H1 (cell line): ENCODE measurements at regions not wholly inside any gene's neighbourhood (a gene's known extent, or its start where the extent isn't known, plus 50 kb on each side); places are given as distances from the start of the nearest gene placed in this dataset.

Source experiments
- ATF3 ChIP-seq: IDR thresholded peaks from 2 replicates; pipeline ENCODE4 v1.6.1; 2011; ENCODE audit warnings: low read depth, mild to moderate bottlenecking, low read length; ENCODE audit not compliant: insufficient read depth
- BCL11A ChIP-seq, 2 experiments: IDR thresholded peaks; one replicate each; pipeline ENCODE4 v1.6.1; 2011; ENCODE audit warnings: low read depth in 2 of 2, low read length in 2 of 2, mild to moderate bottlenecking in 2 of 2
- CBX5 ChIP-seq: fragments of 300-800, 300-1000 bp; sonication (generic); IDR thresholded peaks from 2 replicates; pipeline ENCODE4 v1.7.1; 2016; ENCODE audit warnings: antibody characterized with exemption, low read length, low read depth
- CEBPB ChIP-seq: IDR thresholded peaks from 2 replicates; pipeline ENCODE4 v1.6.1; 2012; ENCODE audit warnings: low read depth, low read length
- CHD2 ChIP-seq: IDR thresholded peaks from 2 replicates; pipeline ENCODE4 v1.6.1; 2012; ENCODE audit warnings: low read length, improper control_type of control experiment
- CTCF ChIP-seq, 3 experiments: IDR thresholded peaks; 1 replicate in 2 of 3; 2 replicates in 1 of 3; pipeline versions ENCODE4 v1.5.1 to v1.6.1; 2011; ENCODE audit warnings: low read length in 3 of 3, mild to moderate bottlenecking in 3 of 3, inconsistent platforms in 2 of 3, low read depth in 1 of 3, moderate library complexity in 1 of 3; ENCODE audit not compliant: insufficient read depth in 1 of 3; ENCODE audit errors: control extremely low read depth in 1 of 3
- EP300 ChIP-seq, 2 experiments: IDR thresholded peaks; 1 replicate in 1 of 2; 2 replicates in 1 of 2; pipeline ENCODE4 v1.6.1; 2011 to 2012; ENCODE audit warnings: low read depth in 2 of 2, low read length in 2 of 2, mild to moderate bottlenecking in 2 of 2, borderline replicate concordance in 1 of 2, inconsistent platforms in 1 of 2, moderate library complexity in 1 of 2
- EZH2 ChIP-seq: fragments of 200-600 bp; sonication (generic); IDR thresholded peaks from 2 replicates; pipeline ENCODE4 v1.7.1; 2012; ENCODE audit warnings: low read depth, mild to moderate bottlenecking, moderate library complexity, low read length, inconsistent platforms; ENCODE audit not compliant: severe bottlenecking
- FOSL1 ChIP-seq: IDR thresholded peaks from 2 replicates; pipeline ENCODE4 v1.6.1; 2011; ENCODE audit warnings: mild to moderate bottlenecking, low read depth, low read length, moderate library complexity; ENCODE audit not compliant: insufficient read depth
- POLR2A ChIP-seq, 2 experiments: IDR thresholded peaks; 1 replicate in 1 of 2; 2 replicates in 1 of 2; pipeline ENCODE4 v1.6.1; 2011; ENCODE audit warnings: low read depth in 2 of 2, low read length in 2 of 2, mild to moderate bottlenecking in 2 of 2; ENCODE audit errors: control extremely low read depth in 1 of 2
- POLR2AphosphoS5 ChIP-seq: IDR thresholded peaks from 2 replicates; pipeline ENCODE4 v1.6.1; 2011; ENCODE audit warnings: low read depth, low read length
- RAD21 ChIP-seq, 2 experiments: IDR thresholded peaks in 1 of 2; conservative IDR thresholded peaks in 1 of 2; 2 replicates each; pipeline ENCODE4 v1.6.1; 2011; ENCODE audit warnings: low read depth in 2 of 2, low read length in 2 of 2, improper control_type of control experiment in 1 of 2, inconsistent platforms in 1 of 2, mild to moderate bottlenecking in 1 of 2, moderate library complexity in 1 of 2
- YY1 ChIP-seq: IDR thresholded peaks from 2 replicates; pipeline ENCODE4 v1.6.1; 2011; ENCODE audit warnings: low read depth, mild to moderate bottlenecking, low read length

- TF ChIP-seq EZH2 (no peak), CEBPB (no peak), CTCF (IDR thresholded peaks at IDR 0.05; ENCODE audit: control extremely low read depth in 1 of 3, insufficient read depth in 1 of 3, low read depth in 1 of 3, low read length in 3 of 3) (no peak), POLR2A (IDR thresholded peaks at IDR 0.05; ENCODE audit: control extremely low read depth in 1 of 2, low read depth in 2 of 2, low read length in 2 of 2) (no peak), FOSL1 (no peak), POLR2AphosphoS5 (no peak), RAD21 (IDR thresholded peaks at IDR 0.05 in 1 of 2, conservative IDR thresholded peaks at IDR 0.05 in 1 of 2; ENCODE audit: low read depth in 2 of 2, low read length in 2 of 2) (no peak), EP300 (IDR thresholded peaks at IDR 0.05; ENCODE audit: borderline replicate concordance in 1 of 2, low read depth in 2 of 2, low read length in 2 of 2) (no peak), BCL11A (IDR thresholded peaks at IDR 0.05; ENCODE audit: low read depth in 2 of 2, low read length in 2 of 2) (no peak), CBX5 (no peak), CHD2 (no peak), YY1 (no peak), ATF3 (no peak)
Measured at GRCh38 chr3:189467451-189467850, 163.7 kb upstream of the TP63 start.
